ENCODE measurements at regions not wholly inside any gene's neighbourhood (a gene's known extent, or its start where the extent isn't known, plus 50 kb on each side); places are given as distances from the start of the nearest gene placed in this dataset.

- TF ChIP-seq CTCF (IDR thresholded peaks at IDR 0.05) = no peak
- TF ChIP-seq POLR2AphosphoS5 (IDR thresholded peaks at IDR 0.05) = no peak
- TF ChIP-seq EP300 (IDR thresholded peaks at IDR 0.05) = no peak
These were observed 369.5 kb upstream of the LRATD1 start for GRCh38 chr2:14263053-14263452.
